ENCODE measurements at regions not wholly inside any gene's neighbourhood (a gene's known extent, or its start where the extent isn't known, plus 50 kb on each side); places are given as distances from the start of the nearest gene placed in this dataset.
"Not testable (repeated sequence)": the region's sequence is repeated elsewhere in the genome, so short reads cannot be mapped to it uniquely, and the experiment has no call there.

- no peak for FAIRE-seq
- DNase-seq (ENCODE audit: low spot score in 2 of 2) = no peak
Measured at GRCh38 chr2:22143840-22144239, 1020.1 kb downstream of the TDRD15 start.

- no peak for DNase-seq (ENCODE audit: low spot score in 2 of 2)
- FAIRE-seq = no peak
Measured at GRCh38 chr2:22153931-22154613, 1030.3 kb downstream of the TDRD15 start.

- not testable (repeated sequence) for FAIRE-seq; DNase-seq (ENCODE audit: low spot score in 2 of 2)
Measured at GRCh38 chr2:22156661-22157060, 1032.9 kb downstream of the TDRD15 start.

- no peak for FAIRE-seq
- DNase-seq (ENCODE audit: low spot score in 2 of 2) = no peak
Measured at GRCh38 chr2:22167256-22167655, 1043.5 kb downstream of the TDRD15 start.

GRCh38 chr2:22175003-22175402 lies 1051.2 kb downstream of the TDRD15 start:
- FAIRE-seq (no peak), DNase-seq (ENCODE audit: low spot score in 2 of 2) (no peak)

GRCh38 chr2:22185251-22185650 lies 1061.5 kb downstream of the TDRD15 start:
- FAIRE-seq = no peak
- no peak for DNase-seq (ENCODE audit: low spot score in 2 of 2)

- FAIRE-seq; DNase-seq (ENCODE audit: low spot score in 2 of 2): not testable (repeated sequence)
Measured at GRCh38 chr2:22186261-22186828, 1062.6 kb downstream of the TDRD15 start.

- no peak for FAIRE-seq
- DNase-seq (ENCODE audit: low spot score in 2 of 2) = no peak
Measured at GRCh38 chr2:22189893-22190480, 1066.2 kb downstream of the TDRD15 start.

- DNase-seq (ENCODE audit: low spot score in 2 of 2) (no peak), FAIRE-seq (no peak)
Measured at GRCh38 chr2:22194218-22194617, 1070.5 kb downstream of the TDRD15 start.

- no peak for DNase-seq (ENCODE audit: low spot score in 2 of 2)
- peak; percentile 48 for FAIRE-seq
Measured at GRCh38 chr2:22196806-22197205, 1073.0 kb downstream of the TDRD15 start.

- no peak for DNase-seq (ENCODE audit: low spot score in 2 of 2)
- no peak for FAIRE-seq
Measured at GRCh38 chr2:22198381-22199283, 1074.9 kb downstream of the TDRD15 start.

GRCh38 chr2:22199994-22200393 lies 1076.2 kb downstream of the TDRD15 start:
- DNase-seq (ENCODE audit: low spot score in 2 of 2) (no peak), FAIRE-seq (no peak)

- no peak for FAIRE-seq
Measured at GRCh38 chr2:22209545-22209944, 1085.8 kb downstream of the TDRD15 start.

GRCh38 chr2:22213237-22213636 lies 1089.5 kb downstream of the TDRD15 start:
- FAIRE-seq (no peak), DNase-seq (ENCODE audit: low spot score in 2 of 2) (no peak)

More at GRCh38 chr2:22209545-22209944, 1085.8 kb downstream of the TDRD15 start:
- DNase-seq (ENCODE audit: low spot score in 2 of 2) = no peak

GRCh38 chr2:22215517-22215916 lies 1091.7 kb downstream of the TDRD15 start:
- no peak for DNase-seq (ENCODE audit: low spot score in 2 of 2)
- no peak for FAIRE-seq

GRCh38 chr2:22217881-22218280 lies 1094.1 kb downstream of the TDRD15 start:
- FAIRE-seq = no peak
- DNase-seq (ENCODE audit: low spot score in 2 of 2) = no peak

- DNase-seq (ENCODE audit: low spot score in 2 of 2) (no peak), FAIRE-seq (no peak)
Measured at GRCh38 chr2:22221006-22221405, 1097.2 kb downstream of the TDRD15 start.

- FAIRE-seq = no peak
Measured at GRCh38 chr2:22238967-22239366, 1115.2 kb downstream of the TDRD15 start.

GRCh38 chr2:22247466-22247865 lies 1123.7 kb downstream of the TDRD15 start:
- no peak for FAIRE-seq
- no peak for DNase-seq (ENCODE audit: low spot score in 2 of 2)

More at GRCh38 chr2:22238967-22239366, 1115.2 kb downstream of the TDRD15 start:
- no peak for DNase-seq (ENCODE audit: low spot score in 2 of 2)

- DNase-seq (ENCODE audit: low spot score in 2 of 2) = no peak
- FAIRE-seq = no peak
Measured at GRCh38 chr2:22248851-22249250, 1125.1 kb downstream of the TDRD15 start.

- FAIRE-seq (no peak), DNase-seq (ENCODE audit: low spot score in 2 of 2) (no peak)
Measured at GRCh38 chr2:22253171-22253570, 1129.4 kb downstream of the TDRD15 start.

All from frontal cortex (tissue), 3 donors.